ENCODE measurements at regions not wholly inside any gene's neighbourhood (a gene's known extent, or its start where the extent isn't known, plus 50 kb on each side); places are given as distances from the start of the nearest gene placed in this dataset.

DNA sequence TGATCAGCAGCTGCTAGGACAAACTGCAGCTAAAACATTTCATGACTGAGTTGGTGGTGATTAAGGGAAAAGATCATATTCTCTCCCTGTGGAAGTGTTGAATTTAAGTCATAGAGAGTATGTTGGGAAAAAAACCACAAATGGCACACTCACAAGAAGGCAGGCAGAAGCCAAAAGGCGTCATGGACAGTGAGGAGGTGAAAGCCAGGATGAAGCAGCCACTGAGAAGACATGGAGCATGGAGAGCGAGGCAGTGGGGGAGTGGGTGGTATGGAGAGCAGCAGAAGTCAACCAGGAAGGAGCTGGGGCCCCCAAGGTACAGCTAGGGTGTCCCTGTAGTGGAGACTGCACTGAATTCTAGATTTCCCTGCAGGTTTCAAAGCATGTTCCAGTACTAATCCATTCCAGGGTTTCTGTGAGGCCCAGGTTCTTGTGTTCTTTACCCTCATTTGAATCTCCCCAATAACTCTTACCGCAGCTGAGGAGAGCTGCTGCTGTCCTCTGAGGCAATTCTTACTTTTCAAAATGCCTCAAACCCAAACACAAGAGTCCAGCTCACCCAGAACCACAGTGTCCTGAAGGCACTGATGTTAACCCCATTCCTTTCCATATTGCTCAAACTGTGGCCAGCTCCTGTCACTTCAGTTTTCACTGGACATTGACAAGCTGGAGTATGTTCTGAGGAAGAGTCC lies 191.8 kb upstream of the E2F8 start:
- TF ChIP-seq ZNF274 (IDR thresholded peaks at IDR 0.05; ENCODE audit: low read depth, low read length) (no peak), SUZ12 (IDR thresholded peaks at IDR 0.05; ENCODE audit: extremely low read depth, insufficient read depth, insufficient read length) (no peak), YY1 (IDR thresholded peaks at IDR 0.05; ENCODE audit: insufficient read depth, insufficient read length) (no peak)
